Activated CD4-positive, alpha-beta T cell treated with anti-CD3 and anti-CD28 coated beads, Interleukin-2, amount 10 ng/mL, durations not matched to agents 24 days and 14 days (primary cell): ENCODE measurements at regions not wholly inside any gene's neighbourhood (a gene's known extent, or its start where the extent isn't known, plus 50 kb on each side); places are given as distances from the start of the nearest gene placed in this dataset.

Experiments used
- DNase-seq: peaks from one replicate; pipeline ENCODE4 v3.0.0; 2022
- H3K27ac Mint-ChIP-seq: one replicate; pipeline ENCODE4 v1.8.0; 2022; ENCODE audit warnings: mild to moderate bottlenecking, mixed read lengths
- H3K27me3 Mint-ChIP-seq: one replicate; pipeline ENCODE4 v1.8.0; 2022; ENCODE audit warnings: mixed read lengths
- H3K36me3 Mint-ChIP-seq: one replicate; pipeline ENCODE4 v1.8.0; 2022; ENCODE audit warnings: low read depth, mild to moderate bottlenecking, mixed read lengths
- H3K4me1 Mint-ChIP-seq: one replicate; pipeline ENCODE4 v1.8.0; 2021; ENCODE audit warnings: mixed read lengths
- H3K4me3 Mint-ChIP-seq: one replicate; pipeline ENCODE4 v1.8.0; 2022; ENCODE audit warnings: mild to moderate bottlenecking, moderate library complexity, mixed read lengths
- H3K9me3 Mint-ChIP-seq: one replicate; pipeline ENCODE4 v1.8.0; 2021; ENCODE audit warnings: mixed read lengths
- intact Hi-C: fragments of 100-400 bp; cut with micrococcal nuclease; formaldehyde crosslinking; loops from one replicate; pipeline ENCODE4 v1.15.1; 2023

DNA sequence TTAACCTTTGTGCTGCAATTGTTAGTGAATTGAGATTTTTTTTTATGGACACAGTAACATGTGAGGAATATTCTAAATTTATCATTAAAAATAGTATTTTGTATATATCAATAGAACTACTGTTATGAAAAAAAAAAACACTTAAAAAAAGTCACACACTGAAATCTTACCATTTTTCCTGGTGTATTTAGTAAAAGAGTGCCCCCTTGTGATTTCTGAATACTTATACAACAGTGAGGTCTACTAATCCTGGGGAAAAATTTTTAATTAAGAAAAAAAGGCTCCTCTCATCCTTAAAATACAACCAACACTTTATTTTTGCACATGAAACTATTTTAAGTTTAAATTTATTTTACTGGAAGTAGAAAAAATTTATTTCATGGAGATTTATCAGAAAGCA is 56.4 kb upstream of the SPOCK3 start:
- no peaks in the 10 kb centered on the region for H3K4me1 Mint-ChIP-seq
- H3K27ac Mint-ChIP-seq, result no peak overlapping the region
- H3K36me3 Mint-ChIP-seq, result no peaks in the 10 kb centered on the region
- DNase-seq, result no peak
- H3K27me3 Mint-ChIP-seq, result no peaks in the 10 kb centered on the region
- peaks cover 3% of the 10 kb centered on the region for H3K9me3 Mint-ChIP-seq
- intact Hi-C loops, result loop anchor here (5.0 kb wide), 1 partner anchor 268 kb away; no protein-coding TSS in a partner anchor
- H3K4me3 Mint-ChIP-seq, result no peak overlapping the region

GRCh38 chr4:167308876-167309275 is 74.6 kb upstream of the SPOCK3 start:
- Mint-ChIP-seq H3K27me3 (no peaks in the 10 kb centered on the region), H3K9me3 (no peaks in the 10 kb centered on the region), H3K36me3 (no peaks in the 10 kb centered on the region), H3K4me1 (no peaks in the 10 kb centered on the region), H3K4me3 (no peak overlapping the region), H3K27ac (no peak overlapping the region)
- no peak for DNase-seq
- intact Hi-C loops, result no loop called here

DNA sequence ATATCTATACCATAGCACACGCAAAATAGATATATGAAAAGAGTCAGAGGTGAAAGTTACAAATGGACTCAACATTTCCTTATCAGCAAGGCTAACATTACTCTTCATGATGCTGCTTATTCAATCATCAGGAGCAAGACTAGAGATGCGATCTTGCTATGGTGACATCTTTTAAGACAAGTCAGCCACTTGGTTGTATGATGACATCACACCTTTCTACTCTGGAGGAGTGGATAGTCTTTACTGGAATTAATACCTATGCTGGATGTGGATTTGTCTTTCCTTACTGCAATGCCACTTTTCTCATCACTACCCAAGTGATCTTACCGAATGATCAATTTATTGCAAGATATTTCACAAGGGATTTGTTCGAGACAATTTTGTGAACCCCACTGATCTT is 87.0 kb upstream of the SPOCK3 start:
- Mint-ChIP-seq H3K4me3 (no peak overlapping the region), H3K4me1 (no peaks in the 10 kb centered on the region), H3K27me3 (no peaks in the 10 kb centered on the region), H3K27ac (no peak overlapping the region), H3K9me3 (no peaks in the 10 kb centered on the region), H3K36me3 (no peaks in the 10 kb centered on the region)
- intact Hi-C loops, result no loop called here
- DNase-seq, result no peak

GRCh38 chr4:167339781-167340180 is 105.5 kb upstream of the SPOCK3 start:
- Mint-ChIP-seq H3K4me1 (no peaks in the 10 kb centered on the region), H3K36me3 (no peaks in the 10 kb centered on the region)
- intact Hi-C loops, result no loop called here

GRCh38 chr4:167359711-167360110 is 125.4 kb upstream of the SPOCK3 start:
- Mint-ChIP-seq H3K4me1 (no peaks in the 10 kb centered on the region), H3K27me3 (no peaks in the 10 kb centered on the region), H3K36me3 (no peaks in the 10 kb centered on the region), H3K9me3 (no peaks in the 10 kb centered on the region), H3K27ac (no peak overlapping the region), H3K4me3 (no peak overlapping the region)
- no peak for DNase-seq
- intact Hi-C loops, result no loop called here

More at GRCh38 chr4:167339781-167340180, 105.5 kb upstream of the SPOCK3 start:
- Mint-ChIP-seq H3K27me3 (no peaks in the 10 kb centered on the region), H3K4me3 (no peak overlapping the region), H3K27ac (no peak overlapping the region), H3K9me3 (no peaks in the 10 kb centered on the region)
- DNase-seq, result no peak

- DNase-seq, result no peak
- Mint-ChIP-seq H3K9me3 (no peaks in the 10 kb centered on the region), H3K27ac (no peak overlapping the region), H3K27me3 (no peaks in the 10 kb centered on the region), H3K4me3 (no peak overlapping the region), H3K4me1 (no peaks in the 10 kb centered on the region), H3K36me3 (no peaks in the 10 kb centered on the region)
- intact Hi-C loops, result no loop called here
Observed at GRCh38 chr4:167379076-167379835, 145.0 kb upstream of the SPOCK3 start.

- DNase-seq, result no peak
- Mint-ChIP-seq H3K36me3 (no peaks in the 10 kb centered on the region), H3K27me3 (no peaks in the 10 kb centered on the region), H3K27ac (no peak overlapping the region), H3K4me3 (no peak overlapping the region), H3K4me1 (no peaks in the 10 kb centered on the region), H3K9me3 (no peaks in the 10 kb centered on the region)
- intact Hi-C loops, result no loop called here
Observed at GRCh38 chr4:167380964-167381363, 146.7 kb upstream of the SPOCK3 start.

GRCh38 chr4:167383291-167383690 is 149.0 kb upstream of the SPOCK3 start:
- Mint-ChIP-seq H3K9me3 (no peaks in the 10 kb centered on the region), H3K36me3 (no peaks in the 10 kb centered on the region), H3K4me3 (no peak overlapping the region), H3K27ac (no peak overlapping the region), H3K27me3 (no peaks in the 10 kb centered on the region), H3K4me1 (no peaks in the 10 kb centered on the region)
- DNase-seq, result no peak
- intact Hi-C loops, result no loop called here

DNA sequence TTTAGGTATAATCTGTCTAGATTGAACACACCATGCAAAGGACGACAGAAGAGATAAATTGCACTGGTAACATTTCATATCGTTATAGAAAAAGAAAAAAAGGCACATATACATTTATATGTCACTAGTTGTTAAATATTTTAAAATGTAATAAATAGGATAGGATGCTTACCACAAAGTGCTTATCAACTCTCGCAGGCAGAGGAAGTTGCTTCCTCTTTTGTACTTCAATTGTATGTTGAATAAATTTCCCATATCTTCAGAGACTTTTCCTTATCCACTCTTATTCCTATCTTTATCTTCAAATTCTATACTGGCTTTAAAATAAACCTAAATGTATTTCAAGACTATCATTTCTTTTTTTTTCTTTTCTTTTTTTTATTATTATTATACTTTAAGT is 163.3 kb upstream of the SPOCK3 start:
- Mint-ChIP-seq H3K27me3 (no peaks in the 10 kb centered on the region), H3K4me1 (no peaks in the 10 kb centered on the region), H3K27ac (no peak overlapping the region), H3K9me3 (peaks cover 4% of the 10 kb centered on the region), H3K4me3 (no peak overlapping the region), H3K36me3 (no peaks in the 10 kb centered on the region)
- DNase-seq, result no peak
- intact Hi-C loops, result no loop called here

- no peaks in the 10 kb centered on the region for H3K27me3 Mint-ChIP-seq
- peaks cover 4% of the 10 kb centered on the region for H3K9me3 Mint-ChIP-seq
- DNase-seq, result no peak
- no peaks in the 10 kb centered on the region for H3K36me3 Mint-ChIP-seq
- no peak overlapping the region for H3K27ac Mint-ChIP-seq
- H3K4me1 Mint-ChIP-seq, result no peaks in the 10 kb centered on the region
- no peak overlapping the region for H3K4me3 Mint-ChIP-seq
- intact Hi-C loops, result no loop called here
Observed at GRCh38 chr4:167399201-167399600, 164.9 kb upstream of the SPOCK3 start.

GRCh38 chr4:167406181-167406580 is 171.9 kb upstream of the SPOCK3 start:
- no peaks in the 10 kb centered on the region for H3K9me3 Mint-ChIP-seq
- no peaks in the 10 kb centered on the region for H3K36me3 Mint-ChIP-seq
- no peak for DNase-seq
- no peaks in the 10 kb centered on the region for H3K4me1 Mint-ChIP-seq
- intact Hi-C loops, result no loop called here
- H3K27me3 Mint-ChIP-seq, result no peaks in the 10 kb centered on the region
- no peak overlapping the region for H3K27ac Mint-ChIP-seq
- H3K4me3 Mint-ChIP-seq, result no peak overlapping the region

- DNase-seq, result no peak
- no peaks in the 10 kb centered on the region for H3K36me3 Mint-ChIP-seq
- H3K4me1 Mint-ChIP-seq, result no peaks in the 10 kb centered on the region
- H3K4me3 Mint-ChIP-seq, result no peak overlapping the region
- no peaks in the 10 kb centered on the region for H3K9me3 Mint-ChIP-seq
- H3K27me3 Mint-ChIP-seq, result no peaks in the 10 kb centered on the region
- no peak overlapping the region for H3K27ac Mint-ChIP-seq
- intact Hi-C loops, result no loop called here
Observed at GRCh38 chr4:167415461-167415860, 181.2 kb upstream of the SPOCK3 start.

DNA sequence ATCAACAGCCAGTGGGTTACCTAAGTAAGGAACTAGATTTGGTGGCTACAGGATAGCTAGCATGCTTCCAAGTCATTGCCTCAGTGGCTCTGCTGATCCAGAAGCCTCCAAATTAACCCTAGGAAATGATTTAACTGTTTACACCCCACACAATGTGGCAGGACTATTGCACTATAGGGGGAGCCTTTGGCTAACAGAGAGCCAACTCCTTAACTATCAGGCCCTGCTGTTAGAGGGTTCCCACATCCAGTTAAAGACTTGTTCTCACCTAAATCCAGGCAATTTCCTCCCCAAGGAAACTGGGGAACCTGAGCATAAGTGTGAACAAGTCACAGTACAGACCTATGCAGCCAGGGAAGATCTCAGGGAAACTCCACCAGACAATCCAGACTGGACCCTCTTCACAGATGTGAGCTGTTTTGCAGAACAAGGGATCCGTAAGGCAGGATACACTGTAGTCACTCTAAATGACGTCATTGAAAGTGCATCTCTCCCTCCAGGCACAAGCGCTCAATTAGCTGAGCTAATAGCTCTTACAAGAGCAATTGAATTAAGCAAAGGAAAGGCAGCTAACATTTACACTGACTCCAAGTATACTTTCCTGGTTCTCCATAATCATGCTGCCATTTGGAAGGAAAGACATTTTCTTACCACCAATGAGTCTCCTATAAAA is 185.3 kb upstream of the SPOCK3 start:
- no peak overlapping the region for H3K4me3 Mint-ChIP-seq
- no peak overlapping the region for H3K27ac Mint-ChIP-seq
- no peaks in the 10 kb centered on the region for H3K27me3 Mint-ChIP-seq
- no peaks in the 10 kb centered on the region for H3K9me3 Mint-ChIP-seq
- intact Hi-C loops, result no loop called here
- no peaks in the 10 kb centered on the region for H3K36me3 Mint-ChIP-seq
- no peaks in the 10 kb centered on the region for H3K4me1 Mint-ChIP-seq
- no peak for DNase-seq

DNA sequence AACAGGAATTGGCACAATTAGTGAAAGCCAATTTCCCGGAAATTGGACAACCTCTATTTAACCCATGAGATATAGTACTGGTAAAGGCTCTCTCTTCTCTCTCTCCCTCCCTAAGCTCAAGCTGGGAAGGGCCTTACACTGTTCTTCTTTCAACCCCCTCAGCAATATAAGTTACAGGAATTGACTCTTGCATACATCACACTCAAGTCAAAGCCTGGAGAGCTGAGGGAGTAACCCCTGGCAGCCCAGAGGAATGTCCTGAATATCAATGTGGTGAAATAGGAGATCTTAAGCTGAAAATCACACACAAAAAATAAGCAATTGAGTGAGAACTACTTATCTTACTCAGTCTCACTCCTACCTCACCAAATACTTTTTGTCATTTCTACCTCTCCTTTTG is 186.9 kb upstream of the SPOCK3 start:
- Mint-ChIP-seq H3K27ac (no peak overlapping the region), H3K4me1 (no peaks in the 10 kb centered on the region), H3K4me3 (no peak overlapping the region), H3K36me3 (no peaks in the 10 kb centered on the region), H3K9me3 (no peaks in the 10 kb centered on the region), H3K27me3 (no peaks in the 10 kb centered on the region)
- intact Hi-C loops, result no loop called here
- no peak for DNase-seq
